Esophagus muscularis mucosa (tissue), 4 donors: ENCODE measurements at regions not wholly inside any gene's neighbourhood (a gene's known extent, or its start where the extent isn't known, plus 50 kb on each side); places are given as distances from the start of the nearest gene placed in this dataset.

Source experiments
- CTCF ChIP-seq, 3 experiments: fragments of 200-600 bp in 2 of 3; fragments of 450-650 bp in 1 of 3; sonication (generic) in 2 of 3; IDR thresholded peaks; one replicate each; pipeline ENCODE4 v1.5.1; 2017 to 2019; ENCODE audit warnings: antibody characterized with exemption in 3 of 3, mild to moderate bottlenecking in 2 of 3, moderate library complexity in 1 of 3
- EP300 ChIP-seq: sonication (generic); formaldehyde crosslinking; IDR thresholded peaks from one replicate; pipeline ENCODE4 v1.6.1; 2017; ENCODE audit warnings: antibody characterized with exemption
- POLR2A ChIP-seq: fragments of 450-650 bp; IDR thresholded peaks from one replicate; pipeline ENCODE4 v1.6.1; 2017; ENCODE audit warnings: antibody characterized with exemption, moderate library complexity, mild to moderate bottlenecking, low read depth
- POLR2AphosphoS5 ChIP-seq, 2 donors: sonication (generic); formaldehyde crosslinking; IDR thresholded peaks; one replicate each; pipeline ENCODE4 v1.6.1; 2017; ENCODE audit warnings: antibody characterized with exemption in 2 of 2

- TF ChIP-seq POLR2A = no peak
- no peak for TF ChIP-seq CTCF (IDR thresholded peaks at IDR 0.05)
- no peak for TF ChIP-seq POLR2AphosphoS5 (IDR thresholded peaks at IDR 0.05)
- no peak for TF ChIP-seq EP300
Observed at GRCh38 chr3:14282001-14282705, 103.5 kb downstream of the LSM3 start.
